ENCODE measurements at regions not wholly inside any gene's neighbourhood (a gene's known extent, or its start where the extent isn't known, plus 50 kb on each side); places are given as distances from the start of the nearest gene placed in this dataset.

GRCh38 chr4:188552741-188553275 lies 413.6 kb downstream of the TRIML1 start:
- DNase-seq (ENCODE audit: low read depth in 2 of 2): no peak

- DNase-seq (ENCODE audit: low read depth in 2 of 2): no peak
These were observed 415.2 kb downstream of the TRIML1 start for GRCh38 chr4:188554413-188554812.

GRCh38 chr4:188573104-188573503 lies 433.9 kb downstream of the TRIML1 start:
- DNase-seq (ENCODE audit: low read depth in 2 of 2): no peak

- no peak for DNase-seq (ENCODE audit: low read depth in 2 of 2)
These were observed 439.4 kb downstream of the TRIML1 start for GRCh38 chr4:188578657-188579056.

GRCh38 chr4:188596021-188596420 lies 456.8 kb downstream of the TRIML1 start:
- DNase-seq (ENCODE audit: low read depth in 2 of 2): no peak

- DNase-seq (ENCODE audit: low read depth in 2 of 2): no peak
These were observed 464.4 kb downstream of the TRIML1 start for GRCh38 chr4:188603646-188604045.

GRCh38 chr4:188606635-188607034 lies 467.4 kb downstream of the TRIML1 start:
- no peak for DNase-seq (ENCODE audit: low read depth in 2 of 2)

- DNase-seq (ENCODE audit: low read depth in 2 of 2): no peak
These were observed 471.9 kb downstream of the TRIML1 start for GRCh38 chr4:188611143-188611542.

GRCh38 chr4:188612659-188613058 lies 473.4 kb downstream of the TRIML1 start:
- DNase-seq (ENCODE audit: low read depth in 2 of 2): no peak

- DNase-seq (ENCODE audit: low read depth in 2 of 2): no peak
These were observed 474.7 kb downstream of the TRIML1 start for GRCh38 chr4:188613976-188614375.

GRCh38 chr4:188619456-188620149 lies 480.4 kb downstream of the TRIML1 start:
- DNase-seq (ENCODE audit: low read depth in 2 of 2): no peak

- no peak for DNase-seq (ENCODE audit: low read depth in 2 of 2)
These were observed 481.4 kb downstream of the TRIML1 start for GRCh38 chr4:188620608-188621007.

GRCh38 chr4:188623314-188623854 lies 484.1 kb downstream of the TRIML1 start:
- no peak for DNase-seq (ENCODE audit: low read depth in 2 of 2)

GRCh38 chr4:188624370-188624769 lies 485.1 kb downstream of the TRIML1 start:
- no peak for DNase-seq (ENCODE audit: low read depth in 2 of 2)

GRCh38 chr4:188627892-188628291 lies 488.7 kb downstream of the TRIML1 start:
- DNase-seq (ENCODE audit: low read depth in 2 of 2): no peak

GRCh38 chr4:188639479-188640100 lies 500.3 kb downstream of the TRIML1 start:
- no peak for DNase-seq (ENCODE audit: low read depth in 2 of 2)

GRCh38 chr4:188647820-188648370 lies 508.7 kb downstream of the TRIML1 start:
- no peak for DNase-seq (ENCODE audit: low read depth in 2 of 2)

GRCh38 chr4:188649635-188650034 lies 510.4 kb downstream of the TRIML1 start:
- DNase-seq (ENCODE audit: low read depth in 2 of 2): no peak

- no peak for DNase-seq (ENCODE audit: low read depth in 2 of 2)
These were observed 511.3 kb downstream of the TRIML1 start for GRCh38 chr4:188650516-188650915.

GRCh38 chr4:188657365-188657764 lies 518.1 kb downstream of the TRIML1 start:
- no peak for DNase-seq (ENCODE audit: low read depth in 2 of 2)

- DNase-seq (ENCODE audit: low read depth in 2 of 2): no peak
These were observed 519.8 kb downstream of the TRIML1 start for GRCh38 chr4:188658958-188659522.

- no peak for DNase-seq (ENCODE audit: low read depth in 2 of 2)
These were observed 521.6 kb downstream of the TRIML1 start for GRCh38 chr4:188660796-188661195.

All from stimulated activated CD4-positive, alpha-beta T cell treated with anti-CD3 and anti-CD28 coated beads, Interleukin-1b, Interleukin-23, amount 100 ng/mL, for 4 hours (primary cell).